ENCODE measurements at regions not wholly inside any gene's neighbourhood (a gene's known extent, or its start where the extent isn't known, plus 50 kb on each side); places are given as distances from the start of the nearest gene placed in this dataset.
A peak's percentile ranks its signal among the peaks of the same experiment; 100 is the strongest.

GRCh38 chr4:20412072-20412471, 160.4 kb downstream of the SLIT2 start:
- TF ChIP-seq CTCF (IDR thresholded peaks at IDR 0.05; ENCODE audit: low read depth, low read length), result no peak
- Histone ChIP-seq H3K4me3 (no peak overlapping the region), H3K4me1 (ENCODE audit: low read depth) (peaks cover 6% of the 10 kb centered on the region), H3K27ac (no peak overlapping the region), H3K9me3 (ENCODE audit: low read depth) (no peaks in the 10 kb centered on the region), H3K36me3 (no peaks in the 10 kb centered on the region), H3K27me3 (no peaks in the 10 kb centered on the region)
- no peak for DNase-seq (ENCODE audit: low read depth in 1 of 2, low spot score in 1 of 2)

- H3K9me3 ChIP-seq (ENCODE audit: low read depth), result no peaks in the 10 kb centered on the region
Measured at GRCh38 chr4:20416800-20417199, 165.1 kb downstream of the SLIT2 start.

GRCh38 chr4:20418861-20419451, 167.3 kb downstream of the SLIT2 start:
- peak; percentile 31 to 84 for DNase-seq (ENCODE audit: low read depth in 1 of 2, low spot score in 1 of 2)
- H3K4me3 ChIP-seq, result no peak overlapping the region

More at GRCh38 chr4:20416800-20417199, 165.1 kb downstream of the SLIT2 start:
- H3K4me1 ChIP-seq (ENCODE audit: low read depth), result no peaks in the 10 kb centered on the region
- no peak for DNase-seq (ENCODE audit: low read depth in 1 of 2, low spot score in 1 of 2)
- no peaks in the 10 kb centered on the region for H3K36me3 ChIP-seq
- TF ChIP-seq CTCF (IDR thresholded peaks at IDR 0.05; ENCODE audit: low read depth, low read length), result no peak
- H3K4me3 ChIP-seq, result no peak overlapping the region
- no peaks in the 10 kb centered on the region for H3K27me3 ChIP-seq
- H3K27ac ChIP-seq, result no peak overlapping the region

GRCh38 chr4:20420916-20421602, 169.4 kb downstream of the SLIT2 start:
- Histone ChIP-seq H3K27ac (no peak overlapping the region), H3K27me3 (no peaks in the 10 kb centered on the region), H3K4me3 (no peak overlapping the region), H3K9me3 (ENCODE audit: low read depth) (no peaks in the 10 kb centered on the region), H3K36me3 (no peaks in the 10 kb centered on the region), H3K4me1 (ENCODE audit: low read depth) (no peaks in the 10 kb centered on the region)
- DNase-seq (ENCODE audit: low read depth in 1 of 2, low spot score in 1 of 2), result no peak
- TF ChIP-seq CTCF (IDR thresholded peaks at IDR 0.05; ENCODE audit: low read depth, low read length), result no peak

More at GRCh38 chr4:20418861-20419451, 167.3 kb downstream of the SLIT2 start:
- peak; percentile 66 for TF ChIP-seq CTCF (IDR thresholded peaks at IDR 0.05; ENCODE audit: low read depth, low read length)
- Histone ChIP-seq H3K27ac (no peak overlapping the region), H3K4me1 (ENCODE audit: low read depth) (no peaks in the 10 kb centered on the region), H3K27me3 (no peaks in the 10 kb centered on the region), H3K36me3 (no peaks in the 10 kb centered on the region), H3K9me3 (ENCODE audit: low read depth) (no peaks in the 10 kb centered on the region)

GRCh38 chr4:20421603-20421985, 169.9 kb downstream of the SLIT2 start:
- Histone ChIP-seq H3K27me3 (no peaks in the 10 kb centered on the region), H3K36me3 (no peaks in the 10 kb centered on the region)

More at GRCh38 chr4:20421603-20421985, 169.9 kb downstream of the SLIT2 start:
- Histone ChIP-seq H3K4me1 (ENCODE audit: low read depth) (no peaks in the 10 kb centered on the region), H3K9me3 (ENCODE audit: low read depth) (no peaks in the 10 kb centered on the region), H3K27ac (no peak overlapping the region), H3K4me3 (no peak overlapping the region)
- no peak for DNase-seq (ENCODE audit: low read depth in 1 of 2, low spot score in 1 of 2)
- TF ChIP-seq CTCF (IDR thresholded peaks at IDR 0.05; ENCODE audit: low read depth, low read length), result no peak
